Hepatocyte (in vitro differentiated cells): ENCODE measurements at regions not wholly inside any gene's neighbourhood (a gene's known extent, or its start where the extent isn't known, plus 50 kb on each side); places are given as distances from the start of the nearest gene placed in this dataset.

Source experiments
- DNase-seq: peaks from one replicate; pipeline ENCODE4 v3.0.0-alpha.2; 2016; ENCODE audit warnings: low spot score
- H2AFZ ChIP-seq: fragments of 200-600 bp; sonication (generic); 2 replicates; pipeline ENCODE4 v1.6.0; 2016; ENCODE audit warnings: antibody characterized with exemption, mild to moderate bottlenecking
- H3K27ac ChIP-seq: fragments of 200-600 bp; sonication (generic); 2 replicates; pipeline ENCODE4 v1.5.1; 2016; ENCODE audit warnings: mild to moderate bottlenecking
- H3K27me3 ChIP-seq: fragments of 200-600 bp; sonication (generic); 2 replicates; pipeline ENCODE4 v1.6.1; 2016
- H3K36me3 ChIP-seq: fragments of 200-600 bp; sonication (generic); replicated peaks from 2 replicates; pipeline ENCODE4 v1.5.1; 2016; ENCODE audit warnings: low read depth; ENCODE audit not compliant: insufficient read depth
- H3K4me1 ChIP-seq: fragments of 200-600 bp; sonication (generic); 2 replicates; pipeline ENCODE4 v1.5.1; 2016; ENCODE audit warnings: mild to moderate bottlenecking, moderate library complexity; ENCODE audit not compliant: insufficient read depth
- H3K4me2 ChIP-seq: fragments of 200-600 bp; sonication (generic); 2 replicates; pipeline ENCODE4 v1.6.0; 2016
- H3K4me3 ChIP-seq: fragments of 200-600 bp; sonication (generic); 2 replicates; pipeline ENCODE4 v1.5.1; 2016; ENCODE audit warnings: mild to moderate bottlenecking
- H3K79me2 ChIP-seq: fragments of 200-600 bp; sonication (generic); 2 replicates; pipeline ENCODE4 v1.6.0; 2017; ENCODE audit warnings: mild to moderate bottlenecking
- H3K9me2 ChIP-seq: fragments of 200-600 bp; sonication (generic); replicated peaks from 2 replicates; pipeline ENCODE4 v1.6.0; 2017; ENCODE audit warnings: mild to moderate bottlenecking; ENCODE audit not compliant: insufficient read depth
- H3K9me3 ChIP-seq: fragments of 200-600 bp; sonication (generic); 2 replicates; pipeline ENCODE4 v1.5.1; 2016; ENCODE audit warnings: low read depth, mild to moderate bottlenecking
- H4K20me1 ChIP-seq: fragments of 200-600 bp; sonication (generic); 2 replicates; pipeline ENCODE4 v1.6.0; 2016; ENCODE audit warnings: mild to moderate bottlenecking; ENCODE audit not compliant: insufficient read depth, poor library complexity, severe bottlenecking
- CTCF ChIP-seq: fragments of 200-600 bp; sonication (generic); IDR thresholded peaks from 2 replicates; pipeline ENCODE4 v1.5.1; 2016; ENCODE audit warnings: antibody characterized with exemption, mild to moderate bottlenecking; ENCODE audit not compliant: poor library complexity
- EZH2 ChIP-seq: fragments of 200-600 bp; sonication (generic); IDR thresholded peaks from 2 replicates; pipeline ENCODE4 v1.6.1; 2016; ENCODE audit warnings: antibody characterized with exemption, mild to moderate bottlenecking, borderline replicate concordance
- EZH2phosphoT487 ChIP-seq: fragments of 200-600 bp; sonication (generic); IDR thresholded peaks from one replicate; pipeline ENCODE4 v1.6.1; 2018; ENCODE audit warnings: antibody characterized with exemption, mild to moderate bottlenecking, low read depth, moderate library complexity; ENCODE audit not compliant: unreplicated experiment, severe bottlenecking
- WGBS: methylation state at CpG from one replicate; pipeline ENCODE4 v1.1.6; 2016; ENCODE audit warnings: low lambda C conversion rate; ENCODE audit errors: missing lambda C conversion rate; 5-methylcytosine and 5-hydroxymethylcytosine counted together

- H3K36me3 ChIP-seq: no peaks in the 10 kb centered on the region
- no peak overlapping the region for H3K4me3 ChIP-seq
- TF ChIP-seq EZH2phosphoT487 (no peak), EZH2 (no peak), CTCF (no peak)
- no peak overlapping the region for H3K4me2 ChIP-seq
- no peak for DNase-seq
- H4K20me1 ChIP-seq: no peaks in the 10 kb centered on the region
- no peak overlapping the region for H2AFZ ChIP-seq
- no peaks in the 10 kb centered on the region for H3K9me3 ChIP-seq
- no peaks in the 10 kb centered on the region for H3K9me2 ChIP-seq
- no peak overlapping the region for H3K27ac ChIP-seq
- no peaks in the 10 kb centered on the region for H3K27me3 ChIP-seq
- no peaks in the 10 kb centered on the region for H3K79me2 ChIP-seq
- no peaks in the 10 kb centered on the region for H3K4me1 ChIP-seq
These were observed 151.9 kb upstream of the CPM start for GRCh38 chr12:69084816-69085378.

GRCh38 chr12:69085852-69086251 is 152.9 kb upstream of the CPM start:
- 96% methylated on average over 2 of the region's 2 CpGs for WGBS

GRCh38 chr12:69087986-69088385 is 151.4 kb upstream of the CPSF6 start:
- H2AFZ ChIP-seq: no peak overlapping the region
- no peaks in the 10 kb centered on the region for H3K27me3 ChIP-seq
- no peaks in the 10 kb centered on the region for H3K9me2 ChIP-seq
- no peaks in the 10 kb centered on the region for H3K4me1 ChIP-seq
- no peaks in the 10 kb centered on the region for H3K36me3 ChIP-seq
- no peak overlapping the region for H3K27ac ChIP-seq
- 85% methylated on average over 8 of the region's 8 CpGs for WGBS
- no peak overlapping the region for H3K4me2 ChIP-seq
- no peak overlapping the region for H3K4me3 ChIP-seq
- TF ChIP-seq EZH2: no peak
- TF ChIP-seq CTCF: no peak
- no peak for TF ChIP-seq EZH2phosphoT487
- H4K20me1 ChIP-seq: no peaks in the 10 kb centered on the region
- DNase-seq: no peak
- no peaks in the 10 kb centered on the region for H3K9me3 ChIP-seq
- H3K79me2 ChIP-seq: no peaks in the 10 kb centered on the region

More at GRCh38 chr12:69085852-69086251, 152.9 kb upstream of the CPM start:
- Histone ChIP-seq H3K9me2 (no peaks in the 10 kb centered on the region), H3K4me2 (no peak overlapping the region), H3K79me2 (no peaks in the 10 kb centered on the region), H3K9me3 (no peaks in the 10 kb centered on the region), H3K4me3 (no peak overlapping the region), H3K27ac (no peak overlapping the region), H3K27me3 (no peaks in the 10 kb centered on the region), H3K4me1 (no peaks in the 10 kb centered on the region), H2AFZ (no peak overlapping the region), H4K20me1 (no peaks in the 10 kb centered on the region), H3K36me3 (no peaks in the 10 kb centered on the region)
- DNase-seq: no peak
- no peak for TF ChIP-seq CTCF
- no peak for TF ChIP-seq EZH2phosphoT487
- no peak for TF ChIP-seq EZH2

- no peak overlapping the region for H3K4me3 ChIP-seq
- TF ChIP-seq EZH2: no peak
- no peak for TF ChIP-seq EZH2phosphoT487
- TF ChIP-seq CTCF: no peak
- no peaks in the 10 kb centered on the region for H3K9me2 ChIP-seq
- no peaks in the 10 kb centered on the region for H3K4me1 ChIP-seq
- H3K27me3 ChIP-seq: no peaks in the 10 kb centered on the region
- H3K36me3 ChIP-seq: no peaks in the 10 kb centered on the region
- no peak overlapping the region for H3K4me2 ChIP-seq
- no peak overlapping the region for H3K27ac ChIP-seq
- no peaks in the 10 kb centered on the region for H3K79me2 ChIP-seq
- H2AFZ ChIP-seq: no peak overlapping the region
- no peak for DNase-seq
- WGBS: 62% methylated on average over 1 of the region's 1 CpG
- no peaks in the 10 kb centered on the region for H4K20me1 ChIP-seq
- no peaks in the 10 kb centered on the region for H3K9me3 ChIP-seq
These were observed 148.6 kb upstream of the CPSF6 start for GRCh38 chr12:69090722-69091121.
